K562 (cell line): ENCODE measurements at regions not wholly inside any gene's neighbourhood (a gene's known extent, or its start where the extent isn't known, plus 50 kb on each side); places are given as distances from the start of the nearest gene placed in this dataset.

ENCODE experiments used
- ATAC-seq: fragments of 200-7000 bp; cut with Tn5 transposase; 3 replicates; pipeline ENCODE4 v1.9.1; 2020; ENCODE audit warnings: moderate library complexity
- BruUV-seq: library from RNA; stranded (reverse); fragments of 400-500 nt; replicated peaks from 2 replicates; lab custom pipeline; 2021; lab: Mats Ljungman, UMichigan
- CTCF ChIA-PET: fragments of 300-600 bp; formaldehyde crosslinking; extraction: SDS; loops from one replicate; lab custom pipeline; 2021; ENCODE audit warnings: low intra/inter-chr PET ratio; lab: Yijun Ruan, JAX
- POLR2A ChIA-PET: fragments of 300-600, 350-650 bp; sonication (Branson Sonifier 250); formaldehyde crosslinking; extraction: SDS; loops from one replicate; lab custom pipeline; 2021; ENCODE audit warnings: antibody characterized with exemption, inconsistent platforms; lab: Yijun Ruan, JAX
- DNase-seq, 4 experiments: peaks; one replicate each; pipeline versions ENCODE4 v3.0.0 to v3.0.0-alpha.2; 2011 to 2018; ENCODE audit warnings: low spot score in 3 of 4, mixed read lengths in 3 of 4; ENCODE audit errors: extremely low read depth in 1 of 4
- FAIRE-seq: peaks from 2 replicates; lab custom pipeline; 2011; peaks lifted over from hg19 to GRCh38; lab: Jason Lieb, UNC
- H2AFZ ChIP-seq: 2 replicates; pipeline ENCODE4 v1.6.0; 2011; ENCODE audit warnings: low read depth, low read length, control low read depth, inconsistent platforms
- H3K27ac ChIP-seq: fragments of 200-600 bp; 3 replicates; pipeline ENCODE4 v1.8.0; 2011; ENCODE audit warnings: low read depth, mild to moderate bottlenecking, control low read depth, inconsistent platforms, low read length, moderate library complexity, mixed read lengths; ENCODE audit errors: extremely low read depth
- H3K27me3 ChIP-seq, 2 experiments: fragments of 300-600 bp in 1 of 2; 2 replicates in 1 of 2; 3 replicates in 1 of 2; pipeline versions ENCODE4 v1.6.0 to v1.8.0; 2011; ENCODE audit warnings: inconsistent platforms in 2 of 2, low read length in 2 of 2, mild to moderate bottlenecking in 1 of 2, mixed read lengths in 1 of 2, moderate library complexity in 1 of 2; ENCODE audit not compliant: control insufficient read depth in 2 of 2, insufficient read depth in 2 of 2
- H3K36me3 ChIP-seq: fragments of 300-600 bp; 3 replicates; pipeline ENCODE4 v1.8.0; 2011; ENCODE audit warnings: mild to moderate bottlenecking, low read length, inconsistent platforms; ENCODE audit not compliant: control insufficient read depth, insufficient read depth
- H3K4me1 ChIP-seq, 2 experiments: fragments of 200-600 bp in 1 of 2; replicated peaks in 1 of 2; 2 replicates in 1 of 2; 3 replicates in 1 of 2; pipeline versions ENCODE4 v1.5.1 to v1.8.0; 2011; ENCODE audit warnings: inconsistent platforms in 2 of 2, low read length in 2 of 2, mild to moderate bottlenecking in 1 of 2, mixed read lengths in 1 of 2, moderate library complexity in 1 of 2; ENCODE audit not compliant: control insufficient read depth in 2 of 2, insufficient read depth in 2 of 2
- H3K4me2 ChIP-seq: 2 replicates; pipeline ENCODE4 v1.6.1; 2011; ENCODE audit warnings: low read length, control low read depth, inconsistent platforms, mixed read lengths; ENCODE audit not compliant: insufficient read depth
- H3K4me3 ChIP-seq: fragments of 200-600 bp; sonication (generic), shearing (Covaris generic); 2 replicates; pipeline ENCODE4 v1.5.1; 2016; ENCODE audit warnings: control low read depth, inconsistent platforms
- H3K79me2 ChIP-seq: fragments of 200-600 bp; 3 replicates; pipeline ENCODE4 v1.8.0; 2011; ENCODE audit warnings: low read length, inconsistent platforms; ENCODE audit not compliant: control insufficient read depth, insufficient read depth
- H3K9ac ChIP-seq, 2 experiments: 2 replicates each; pipeline versions ENCODE4 v1.6.0 to v1.6.1; 2011; ENCODE audit warnings: low read depth in 2 of 2, low read length in 2 of 2, control low read depth in 1 of 2, inconsistent platforms in 1 of 2, mild to moderate bottlenecking in 1 of 2, mixed read lengths in 1 of 2; ENCODE audit not compliant: insufficient read depth in 1 of 2
- H3K9me1 ChIP-seq: one replicate; pipeline ENCODE4 v1.6.0; 2011; ENCODE audit warnings: inconsistent platforms, mild to moderate bottlenecking, low read length, moderate library complexity; ENCODE audit not compliant: control insufficient read depth, insufficient read depth
- H3K9me3 ChIP-seq: replicated peaks from 2 replicates; pipeline ENCODE4 v1.5.1; 2011; ENCODE audit warnings: low read depth, low read length, inconsistent platforms; ENCODE audit not compliant: control insufficient read depth, insufficient read depth
- H4K20me1 ChIP-seq: replicated peaks from 2 replicates; pipeline ENCODE4 v1.6.1; 2011; ENCODE audit warnings: low read length, inconsistent platforms, mixed read lengths; ENCODE audit not compliant: control insufficient read depth, insufficient read depth
- CREBBP ChIP-seq: IDR thresholded peaks from one replicate; pipeline ENCODE4 v1.6.1; 2012; ENCODE audit warnings: low read depth, mild to moderate bottlenecking, control low read depth, inconsistent platforms, low read length
- FOXA3 ChIP-seq, 2 experiments: fragments of 450-650 bp in 1 of 2; sonication (generic) in 1 of 2; formaldehyde crosslinking; IDR thresholded peaks in 1 of 2; conservative IDR thresholded peaks in 1 of 2; 2 replicates each; pipeline versions ENCODE4 v1.4.0 to v1.8.0; 2020 to 2022; ENCODE audit warnings: mild to moderate bottlenecking in 2 of 2, missing genetic modification reagents in 1 of 2
- GATAD2A ChIP-seq: fragments of 450-650 bp; IDR thresholded peaks from 2 replicates; pipeline ENCODE4 v1.6.1; 2017
- HIVEP1 ChIP-seq: fragments of 250-450 bp; sonication (Bioruptor Pico); IDR thresholded peaks from 2 replicates; pipeline ENCODE4 v1.4.0; 2020; ENCODE audit warnings: mild to moderate bottlenecking
- HMG20A ChIP-seq: fragments of 450-650 bp; formaldehyde crosslinking; conservative IDR thresholded peaks from 2 replicates; pipeline ENCODE4 v1.4.0; 2020; ENCODE audit warnings: mild to moderate bottlenecking, mixed read lengths
- NUFIP1 ChIP-seq: fragments of 450-650 bp; IDR thresholded peaks from 2 replicates; pipeline ENCODE4 v1.6.1; 2018; ENCODE audit not compliant: partially characterized antibody
- RBM15 ChIP-seq: fragments of 200-400 bp; formaldehyde crosslinking; IDR thresholded peaks from 2 replicates; pipeline ENCODE4 v1.6.1; 2018; ENCODE audit warnings: mild to moderate bottlenecking, low read length, moderate library complexity; ENCODE audit not compliant: insufficient read depth
- RFX7 ChIP-seq: fragments of 250-450 bp; sonication (Bioruptor Pico); IDR thresholded peaks from 2 replicates; pipeline ENCODE4 v1.5.1; 2021; ENCODE audit warnings: mild to moderate bottlenecking
- SAFB ChIP-seq: fragments of 200-400 bp; formaldehyde crosslinking; IDR thresholded peaks from 2 replicates; pipeline ENCODE4 v1.6.1; 2017; ENCODE audit warnings: low read depth, low read length, borderline replicate concordance
- TEAD2 ChIP-seq: fragments of 450-650 bp; IDR thresholded peaks from 2 replicates; pipeline ENCODE4 v1.6.1; 2016; ENCODE audit warnings: missing genetic modification characterization, control low read depth, missing compliant biosample characterization
- ZFP1 ChIP-seq: fragments of 450-650 bp; formaldehyde crosslinking; IDR thresholded peaks from 2 replicates; pipeline ENCODE4 v1.4.0; 2020; ENCODE audit warnings: mild to moderate bottlenecking, mixed read lengths
- ZNF197 ChIP-seq: fragments of 200-800 bp; sonication (Bioruptor generic); IDR thresholded peaks from 2 replicates; pipeline ENCODE4 v1.6.1; 2016; ENCODE audit warnings: low read depth, missing genetic modification characterization, missing compliant biosample characterization
- ZNF830 ChIP-seq: fragments of 250-450 bp; sonication (Bioruptor Pico); IDR thresholded peaks from 2 replicates; pipeline ENCODE4 v1.5.0; 2021; ENCODE audit warnings: mild to moderate bottlenecking
- ZSCAN29 ChIP-seq: fragments of 450-650 bp; IDR thresholded peaks from 2 replicates; pipeline ENCODE4 v1.6.1; 2017
- WGBS: fragments of 100-300 bp; shearing (Covaris generic); methylation state at CpG from one replicate; pipeline ENCODE4 v1.1.6; 2016; ENCODE audit warnings: low coverage, mixed read lengths; ENCODE audit not compliant: insufficient coverage; ENCODE audit errors: missing lambda C conversion rate; 5-methylcytosine and 5-hydroxymethylcytosine counted together
- in situ Hi-C: fragments of 300-500 bp; cut with MboI; formaldehyde crosslinking; loops from 4 replicates; pipeline ENCODE4 v1.15.0; 2018; ENCODE audit warnings: inconsistent platforms, mixed read lengths
- intact Hi-C: fragments of 100-400 bp; cut with micrococcal nuclease; formaldehyde crosslinking; loops from 2 replicates; pipeline ENCODE4 v1.14.2; 2022
- TF ChIP-seq, protein P1 (sequence below): sonication (generic); formaldehyde crosslinking; IDR thresholded peaks from 2 replicates; pipeline ENCODE4 v1.8.0; 2023; ENCODE audit warnings: missing genetic modification reagents, mild to moderate bottlenecking, borderline replicate concordance
- TF ChIP-seq, protein P2 (sequence below), 2 experiments: fragments of 250-450 bp in 1 of 2; fragments of 450-650 bp in 1 of 2; sonication (Bioruptor Pico) in 1 of 2; IDR thresholded peaks; 2 replicates each; pipeline versions ENCODE4 v1.6.1 to v1.8.0; 2016 to 2021; ENCODE audit warnings: mild to moderate bottlenecking in 2 of 2, moderate library complexity in 2 of 2, missing compliant biosample characterization in 1 of 2, missing genetic modification characterization in 1 of 2
- TF ChIP-seq, protein P3 (sequence below): fragments of 200-800 bp; sonication (Bioruptor generic); IDR thresholded peaks from 2 replicates; pipeline ENCODE4 v1.6.1; 2017; ENCODE audit warnings: missing genetic modification characterization, missing compliant biosample characterization

DNA sequence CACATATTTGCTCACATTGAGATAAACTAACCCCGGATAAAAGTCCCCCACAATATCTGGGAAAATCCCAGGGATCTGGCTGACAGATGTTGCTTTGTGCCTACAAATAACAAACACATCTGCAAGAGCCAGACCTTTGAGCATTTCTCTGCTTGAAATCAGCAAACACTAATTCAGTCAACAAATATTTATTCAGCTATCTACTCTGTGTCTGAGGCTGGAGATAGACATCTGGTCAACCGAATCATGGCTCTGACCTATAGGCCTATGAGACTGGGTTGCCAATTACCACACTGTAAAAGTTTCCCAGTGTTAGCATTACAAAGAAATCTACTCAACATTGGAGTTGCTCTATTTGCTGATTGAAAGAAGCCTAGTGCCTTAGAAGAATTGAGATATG lies 201.1 kb upstream of the CADPS start:
- no TSS peak for BruUV-seq
- CTCF ChIA-PET: no interaction called here

More for the DNA sequence above, 201.1 kb upstream of the CADPS start:
- WGBS: 0% methylated on average over 2 of the region's 2 CpGs
- FAIRE-seq (no peak), DNase-seq (no peak), ATAC-seq (no peak)
- Histone ChIP-seq H3K27ac (no peak overlapping the region), H3K4me3 (no peak overlapping the region), H4K20me1 (no peaks in the 10 kb centered on the region), H3K36me3 (no peaks in the 10 kb centered on the region), H3K9me3 (no peaks in the 10 kb centered on the region), H3K9ac (no peak overlapping the region), H3K79me2 (no peaks in the 10 kb centered on the region), H3K4me2 (no peak overlapping the region), H3K4me1 (no peaks in the 10 kb centered on the region), H3K9me1 (no peaks in the 10 kb centered on the region), H3K27me3 (no peaks in the 10 kb centered on the region), H2AFZ (no peak overlapping the region)
- in situ Hi-C loops: no loop called here
- intact Hi-C loops: no loop called here
- TF ChIP-seq NUFIP1: no peak
- no peak for TF ChIP-seq RBM15
- no peak for TF ChIP-seq TEAD2 (tag)
- TF ChIP-seq ZFP1 (CRISPR knock-in tag): no peak
- TF ChIP-seq FOXA3 (CRISPR knock-in tag; conservative IDR thresholded peaks at IDR 0.05 in 1 of 2, IDR thresholded peaks at IDR 0.05 in 1 of 2): no peak
- no peak for TF ChIP-seq CREBBP
- no peak for TF ChIP-seq GATAD2A
- TF ChIP-seq, protein P1, sequence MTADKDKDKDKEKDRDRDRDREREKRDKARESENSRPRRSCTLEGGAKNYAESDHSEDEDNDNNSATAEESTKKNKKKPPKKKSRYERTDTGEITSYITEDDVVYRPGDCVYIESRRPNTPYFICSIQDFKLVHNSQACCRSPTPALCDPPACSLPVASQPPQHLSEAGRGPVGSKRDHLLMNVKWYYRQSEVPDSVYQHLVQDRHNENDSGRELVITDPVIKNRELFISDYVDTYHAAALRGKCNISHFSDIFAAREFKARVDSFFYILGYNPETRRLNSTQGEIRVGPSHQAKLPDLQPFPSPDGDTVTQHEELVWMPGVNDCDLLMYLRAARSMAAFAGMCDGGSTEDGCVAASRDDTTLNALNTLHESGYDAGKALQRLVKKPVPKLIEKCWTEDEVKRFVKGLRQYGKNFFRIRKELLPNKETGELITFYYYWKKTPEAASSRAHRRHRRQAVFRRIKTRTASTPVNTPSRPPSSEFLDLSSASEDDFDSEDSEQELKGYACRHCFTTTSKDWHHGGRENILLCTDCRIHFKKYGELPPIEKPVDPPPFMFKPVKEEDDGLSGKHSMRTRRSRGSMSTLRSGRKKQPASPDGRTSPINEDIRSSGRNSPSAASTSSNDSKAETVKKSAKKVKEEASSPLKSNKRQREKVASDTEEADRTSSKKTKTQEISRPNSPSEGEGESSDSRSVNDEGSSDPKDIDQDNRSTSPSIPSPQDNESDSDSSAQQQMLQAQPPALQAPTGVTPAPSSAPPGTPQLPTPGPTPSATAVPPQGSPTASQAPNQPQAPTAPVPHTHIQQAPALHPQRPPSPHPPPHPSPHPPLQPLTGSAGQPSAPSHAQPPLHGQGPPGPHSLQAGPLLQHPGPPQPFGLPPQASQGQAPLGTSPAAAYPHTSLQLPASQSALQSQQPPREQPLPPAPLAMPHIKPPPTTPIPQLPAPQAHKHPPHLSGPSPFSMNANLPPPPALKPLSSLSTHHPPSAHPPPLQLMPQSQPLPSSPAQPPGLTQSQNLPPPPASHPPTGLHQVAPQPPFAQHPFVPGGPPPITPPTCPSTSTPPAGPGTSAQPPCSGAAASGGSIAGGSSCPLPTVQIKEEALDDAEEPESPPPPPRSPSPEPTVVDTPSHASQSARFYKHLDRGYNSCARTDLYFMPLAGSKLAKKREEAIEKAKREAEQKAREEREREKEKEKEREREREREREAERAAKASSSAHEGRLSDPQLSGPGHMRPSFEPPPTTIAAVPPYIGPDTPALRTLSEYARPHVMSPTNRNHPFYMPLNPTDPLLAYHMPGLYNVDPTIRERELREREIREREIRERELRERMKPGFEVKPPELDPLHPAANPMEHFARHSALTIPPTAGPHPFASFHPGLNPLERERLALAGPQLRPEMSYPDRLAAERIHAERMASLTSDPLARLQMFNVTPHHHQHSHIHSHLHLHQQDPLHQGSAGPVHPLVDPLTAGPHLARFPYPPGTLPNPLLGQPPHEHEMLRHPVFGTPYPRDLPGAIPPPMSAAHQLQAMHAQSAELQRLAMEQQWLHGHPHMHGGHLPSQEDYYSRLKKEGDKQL: no peak
- TF ChIP-seq, protein P2, sequence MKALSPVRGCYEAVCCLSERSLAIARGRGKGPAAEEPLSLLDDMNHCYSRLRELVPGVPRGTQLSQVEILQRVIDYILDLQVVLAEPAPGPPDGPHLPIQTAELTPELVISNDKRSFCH (CRISPR knock-in tag; IDR thresholded peaks at IDR 0.05): no peak
- TF ChIP-seq, protein P2 (tag; IDR thresholded peaks at IDR 0.05): no peak
- TF ChIP-seq HMG20A (CRISPR knock-in tag): no peak
- no peak for TF ChIP-seq RFX7 (CRISPR knock-in tag)
- TF ChIP-seq ZNF197: no peak
- TF ChIP-seq HIVEP1 (CRISPR knock-in tag): no peak
- TF ChIP-seq, protein P3, sequence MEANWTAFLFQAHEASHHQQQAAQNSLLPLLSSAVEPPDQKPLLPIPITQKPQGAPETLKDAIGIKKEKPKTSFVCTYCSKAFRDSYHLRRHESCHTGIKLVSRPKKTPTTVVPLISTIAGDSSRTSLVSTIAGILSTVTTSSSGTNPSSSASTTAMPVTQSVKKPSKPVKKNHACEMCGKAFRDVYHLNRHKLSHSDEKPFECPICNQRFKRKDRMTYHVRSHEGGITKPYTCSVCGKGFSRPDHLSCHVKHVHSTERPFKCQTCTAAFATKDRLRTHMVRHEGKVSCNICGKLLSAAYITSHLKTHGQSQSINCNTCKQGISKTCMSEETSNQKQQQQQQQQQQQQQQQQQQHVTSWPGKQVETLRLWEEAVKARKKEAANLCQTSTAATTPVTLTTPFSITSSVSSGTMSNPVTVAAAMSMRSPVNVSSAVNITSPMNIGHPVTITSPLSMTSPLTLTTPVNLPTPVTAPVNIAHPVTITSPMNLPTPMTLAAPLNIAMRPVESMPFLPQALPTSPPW: no peak
- TF ChIP-seq SAFB: no peak
- TF ChIP-seq ZNF830 (CRISPR knock-in tag): no peak
- TF ChIP-seq ZSCAN29: no peak
- POLR2A ChIA-PET: no interaction called here
